ENCODE measurements at regions not wholly inside any gene's neighbourhood (a gene's known extent, or its start where the extent isn't known, plus 50 kb on each side); places are given as distances from the start of the nearest gene placed in this dataset.

DNA sequence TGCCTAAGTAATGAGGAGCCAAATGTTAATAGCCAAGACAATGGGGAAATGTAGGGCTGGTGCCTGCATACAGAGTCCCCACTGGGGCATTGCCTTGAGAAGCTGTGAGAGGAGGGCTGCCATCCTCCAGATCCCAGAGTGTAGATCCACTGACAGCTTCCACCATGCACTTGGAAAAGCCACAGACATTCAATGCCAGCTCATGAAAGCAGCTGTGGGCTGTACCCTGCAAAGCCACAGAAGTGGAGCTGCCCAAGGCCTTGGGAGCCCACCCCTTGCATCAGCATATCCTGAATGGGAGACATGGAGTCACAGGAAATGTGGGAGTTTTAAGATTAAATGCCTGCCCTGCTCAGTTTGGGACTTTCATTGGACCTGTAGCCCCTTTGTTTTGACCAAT, 244.7 kb downstream of the BTG1 start:
- Histone ChIP-seq H3K36me3 (ENCODE audit: control insufficient read depth, insufficient read depth, low read length) (no peaks in the 10 kb centered on the region), H3K27ac (ENCODE audit: low read length) (no peak overlapping the region), H3K4me3 (ENCODE audit: low read depth in 2 of 2, low read length in 2 of 2) (no peak overlapping the region), H3K4me1 (ENCODE audit: control insufficient read depth, insufficient read depth, low read length) (no peaks in the 10 kb centered on the region), H3K9me3 (ENCODE audit: control insufficient read depth, insufficient read depth, low read depth, low read length) (no peaks in the 10 kb centered on the region), H3K27me3 (ENCODE audit: control insufficient read depth, insufficient read depth, low read length) (no peaks in the 10 kb centered on the region)
- ATAC-seq = no peak
- TF ChIP-seq, protein P1, sequence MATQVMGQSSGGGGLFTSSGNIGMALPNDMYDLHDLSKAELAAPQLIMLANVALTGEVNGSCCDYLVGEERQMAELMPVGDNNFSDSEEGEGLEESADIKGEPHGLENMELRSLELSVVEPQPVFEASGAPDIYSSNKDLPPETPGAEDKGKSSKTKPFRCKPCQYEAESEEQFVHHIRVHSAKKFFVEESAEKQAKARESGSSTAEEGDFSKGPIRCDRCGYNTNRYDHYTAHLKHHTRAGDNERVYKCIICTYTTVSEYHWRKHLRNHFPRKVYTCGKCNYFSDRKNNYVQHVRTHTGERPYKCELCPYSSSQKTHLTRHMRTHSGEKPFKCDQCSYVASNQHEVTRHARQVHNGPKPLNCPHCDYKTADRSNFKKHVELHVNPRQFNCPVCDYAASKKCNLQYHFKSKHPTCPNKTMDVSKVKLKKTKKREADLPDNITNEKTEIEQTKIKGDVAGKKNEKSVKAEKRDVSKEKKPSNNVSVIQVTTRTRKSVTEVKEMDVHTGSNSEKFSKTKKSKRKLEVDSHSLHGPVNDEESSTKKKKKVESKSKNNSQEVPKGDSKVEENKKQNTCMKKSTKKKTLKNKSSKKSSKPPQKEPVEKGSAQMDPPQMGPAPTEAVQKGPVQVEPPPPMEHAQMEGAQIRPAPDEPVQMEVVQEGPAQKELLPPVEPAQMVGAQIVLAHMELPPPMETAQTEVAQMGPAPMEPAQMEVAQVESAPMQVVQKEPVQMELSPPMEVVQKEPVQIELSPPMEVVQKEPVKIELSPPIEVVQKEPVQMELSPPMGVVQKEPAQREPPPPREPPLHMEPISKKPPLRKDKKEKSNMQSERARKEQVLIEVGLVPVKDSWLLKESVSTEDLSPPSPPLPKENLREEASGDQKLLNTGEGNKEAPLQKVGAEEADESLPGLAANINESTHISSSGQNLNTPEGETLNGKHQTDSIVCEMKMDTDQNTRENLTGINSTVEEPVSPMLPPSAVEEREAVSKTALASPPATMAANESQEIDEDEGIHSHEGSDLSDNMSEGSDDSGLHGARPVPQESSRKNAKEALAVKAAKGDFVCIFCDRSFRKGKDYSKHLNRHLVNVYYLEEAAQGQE (IDR thresholded peaks at IDR 0.05; ENCODE audit: insufficient read depth in 1 of 2, low read depth in 2 of 2, low read length in 1 of 2) = no peak
- no peak for TF ChIP-seq SIN3A (IDR thresholded peaks at IDR 0.05; ENCODE audit: borderline replicate concordance, insufficient read depth, low read depth, low read length)
- no peak for TF ChIP-seq POLR2AphosphoS5 (IDR thresholded peaks at IDR 0.05; ENCODE audit: low read depth, low read length)
- no peak for TF ChIP-seq TCF7L2 (IDR thresholded peaks at IDR 0.05; ENCODE audit: low read depth, low read length)
- TF ChIP-seq, protein P2, sequence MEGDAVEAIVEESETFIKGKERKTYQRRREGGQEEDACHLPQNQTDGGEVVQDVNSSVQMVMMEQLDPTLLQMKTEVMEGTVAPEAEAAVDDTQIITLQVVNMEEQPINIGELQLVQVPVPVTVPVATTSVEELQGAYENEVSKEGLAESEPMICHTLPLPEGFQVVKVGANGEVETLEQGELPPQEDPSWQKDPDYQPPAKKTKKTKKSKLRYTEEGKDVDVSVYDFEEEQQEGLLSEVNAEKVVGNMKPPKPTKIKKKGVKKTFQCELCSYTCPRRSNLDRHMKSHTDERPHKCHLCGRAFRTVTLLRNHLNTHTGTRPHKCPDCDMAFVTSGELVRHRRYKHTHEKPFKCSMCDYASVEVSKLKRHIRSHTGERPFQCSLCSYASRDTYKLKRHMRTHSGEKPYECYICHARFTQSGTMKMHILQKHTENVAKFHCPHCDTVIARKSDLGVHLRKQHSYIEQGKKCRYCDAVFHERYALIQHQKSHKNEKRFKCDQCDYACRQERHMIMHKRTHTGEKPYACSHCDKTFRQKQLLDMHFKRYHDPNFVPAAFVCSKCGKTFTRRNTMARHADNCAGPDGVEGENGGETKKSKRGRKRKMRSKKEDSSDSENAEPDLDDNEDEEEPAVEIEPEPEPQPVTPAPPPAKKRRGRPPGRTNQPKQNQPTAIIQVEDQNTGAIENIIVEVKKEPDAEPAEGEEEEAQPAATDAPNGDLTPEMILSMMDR (IDR thresholded peaks at IDR 0.05) = no peak
- BruUV-seq (replicated peaks) = no TSS peak
- no peak for DNase-seq (ENCODE audit: low read depth, low spot score)
- CTCF ChIA-PET = no interaction called here
- intact Hi-C loops (cut with micrococcal nuclease; ENCODE audit: unreplicated experiment) = no loop called here
- in situ Hi-C loops (cut with HindIII; ENCODE audit: low pct_unique_long_range_greater_than_20kb, low sequenced_read_pairs) = no loop called here
- POLR2A ChIA-PET = no interaction called here

DNA sequence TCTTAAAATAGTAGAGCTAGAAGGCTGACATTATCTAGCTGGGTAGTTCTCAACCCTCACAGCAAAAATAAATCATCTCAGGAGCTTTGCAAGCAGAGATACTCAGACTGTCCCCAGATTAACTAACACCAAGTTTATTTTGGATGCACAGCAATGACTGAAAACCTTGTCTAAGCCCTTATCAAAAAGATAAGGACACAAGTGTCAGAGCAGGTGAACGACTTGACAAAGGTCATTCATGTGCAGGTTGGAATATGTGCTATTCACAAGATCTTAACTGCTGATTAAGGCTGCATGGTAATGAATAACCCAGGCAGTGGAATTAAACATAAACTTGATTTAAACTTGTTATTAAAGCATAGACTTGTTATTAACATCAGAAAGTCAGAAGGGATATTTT, 246.6 kb downstream of the BTG1 start:
- H3K27me3 ChIP-seq (ENCODE audit: control insufficient read depth, insufficient read depth, low read length) = no peaks in the 10 kb centered on the region; the same call in 1 of the 2 replicates
- ATAC-seq = no peak
- BruUV-seq (replicated peaks) = no TSS peak
- no peaks in the 10 kb centered on the region for H3K9me3 ChIP-seq (ENCODE audit: control insufficient read depth, insufficient read depth, low read depth, low read length)
- H3K36me3 ChIP-seq (ENCODE audit: control insufficient read depth, insufficient read depth, low read length) = no peaks in the 10 kb centered on the region
- no peak for DNase-seq (ENCODE audit: low read depth, low spot score)
- H3K4me3 ChIP-seq (ENCODE audit: low read depth in 2 of 2, low read length in 2 of 2) = no peak overlapping the region
- H3K4me1 ChIP-seq (ENCODE audit: control insufficient read depth, insufficient read depth, low read length) = no peaks in the 10 kb centered on the region
- CTCF ChIA-PET = no interaction called here
- in situ Hi-C loops (cut with HindIII; ENCODE audit: low pct_unique_long_range_greater_than_20kb, low sequenced_read_pairs) (no loop called here), intact Hi-C loops (cut with micrococcal nuclease; ENCODE audit: unreplicated experiment) (no loop called here)
- H3K27ac ChIP-seq (ENCODE audit: low read length) = no peak overlapping the region
- POLR2A ChIA-PET = no interaction called here
- TF ChIP-seq POLR2AphosphoS5 (IDR thresholded peaks at IDR 0.05; ENCODE audit: low read depth, low read length) (no peak), TCF7L2 (IDR thresholded peaks at IDR 0.05; ENCODE audit: low read depth, low read length) (no peak), SIN3A (IDR thresholded peaks at IDR 0.05; ENCODE audit: borderline replicate concordance, insufficient read depth, low read depth, low read length) (no peak)
- TF ChIP-seq, protein P1 (IDR thresholded peaks at IDR 0.05; ENCODE audit: insufficient read depth in 1 of 2, low read depth in 2 of 2, low read length in 1 of 2) = no peak
- TF ChIP-seq, protein P2 (IDR thresholded peaks at IDR 0.05) = no peak
